OCI-LY1 (cell line): ENCODE measurements at regions not wholly inside any gene's neighbourhood (a gene's known extent, or its start where the extent isn't known, plus 50 kb on each side); places are given as distances from the start of the nearest gene placed in this dataset.

Experiments used
- H2AFZ ChIP-seq: fragments of 200-600 bp; sonication (generic), shearing (Covaris generic); 2 replicates; pipeline ENCODE4 v1.6.0; 2014; ENCODE audit warnings: antibody characterized with exemption, mild to moderate bottlenecking, low read length
- H3F3A ChIP-seq: fragments of 200-600 bp; sonication (generic), shearing (Covaris generic); 2 replicates; pipeline ENCODE4 v1.6.0; 2014; ENCODE audit warnings: mild to moderate bottlenecking, antibody characterized with exemption, low read length, moderate library complexity; ENCODE audit not compliant: insufficient read depth
- H3K27ac ChIP-seq: fragments of 200-600 bp; sonication (generic); 2 replicates; pipeline ENCODE4 v1.5.1; 2014; ENCODE audit warnings: low read length, mixed run types, mild to moderate bottlenecking, low read depth; ENCODE audit not compliant: poor library complexity, severe bottlenecking
- H3K27me3 ChIP-seq: fragments of 200-600 bp; sonication (generic); 2 replicates; pipeline ENCODE4 v1.6.0; 2014; ENCODE audit warnings: antibody characterized with exemption, mild to moderate bottlenecking, low read length, moderate library complexity; ENCODE audit not compliant: insufficient read depth
- H3K36me3 ChIP-seq: fragments of 200-600 bp; sonication (generic); 2 replicates; pipeline ENCODE4 v1.6.1; 2014; ENCODE audit warnings: mild to moderate bottlenecking, antibody characterized with exemption, low read length, moderate library complexity, mixed read lengths; ENCODE audit not compliant: insufficient read depth
- H3K4me1 ChIP-seq: fragments of 200-600 bp; sonication (generic); 2 replicates; pipeline ENCODE4 v1.5.1; 2014; ENCODE audit warnings: mild to moderate bottlenecking, low read length, moderate library complexity; ENCODE audit not compliant: insufficient read depth, severe bottlenecking
- H3K4me2 ChIP-seq: fragments of 200-600 bp; sonication (generic), shearing (Covaris generic); 2 replicates; pipeline ENCODE4 v1.6.1; 2014; ENCODE audit warnings: low read length
- H3K4me3 ChIP-seq: fragments of 200-600 bp; sonication (generic); 2 replicates; pipeline ENCODE4 v1.5.1; 2014; ENCODE audit warnings: low read length, low read depth, mild to moderate bottlenecking, mixed read lengths; ENCODE audit not compliant: poor library complexity, severe bottlenecking
- H3K79me2 ChIP-seq: fragments of 200-600 bp; shearing (Covaris generic); 2 replicates; pipeline ENCODE4 v1.6.1; 2016; ENCODE audit warnings: mixed run types, low read length, mixed read lengths; ENCODE audit not compliant: insufficient read depth
- H3K9ac ChIP-seq: fragments of 200-600 bp; sonication (generic), shearing (Covaris generic); 2 replicates; pipeline ENCODE4 v1.6.1; 2014; ENCODE audit warnings: mild to moderate bottlenecking, low read length, mixed read lengths
- H3K9me2 ChIP-seq: fragments of 200-600 bp; sonication (generic), shearing (Covaris generic); 2 replicates; pipeline ENCODE4 v1.6.1; 2014; ENCODE audit warnings: low read depth, mild to moderate bottlenecking, low read length, mixed read lengths
- H3K9me3 ChIP-seq: fragments of 200-600 bp; shearing (Covaris generic); 2 replicates; pipeline ENCODE4 v1.6.1; 2014; ENCODE audit warnings: low read length, mixed read lengths
- H4K20me1 ChIP-seq: fragments of 200-600 bp; sonication (generic), shearing (Covaris generic); 2 replicates; pipeline ENCODE4 v1.6.0; 2016; ENCODE audit warnings: mild to moderate bottlenecking, low read length; ENCODE audit not compliant: insufficient read depth
- CTCF ChIP-seq: fragments of 200-600 bp; sonication (generic), shearing (Covaris generic); IDR thresholded peaks from 2 replicates; pipeline ENCODE4 v1.5.1; 2017; ENCODE audit warnings: mild to moderate bottlenecking, antibody characterized with exemption, low read length, moderate library complexity, mixed read lengths
- EZH2 ChIP-seq: fragments of 200-600 bp; sonication (generic), shearing (Covaris generic); IDR thresholded peaks from 2 replicates; pipeline ENCODE4 v1.8.0; 2017; ENCODE audit warnings: borderline replicate concordance, mixed run types, mild to moderate bottlenecking, antibody characterized with exemption, low read length, moderate library complexity, mixed read lengths

- Histone ChIP-seq H3K9me2 (no peaks in the 10 kb centered on the region), H2AFZ (no peak overlapping the region), H3K79me2 (no peaks in the 10 kb centered on the region), H3F3A (no peaks in the 10 kb centered on the region), H4K20me1 (no peaks in the 10 kb centered on the region), H3K4me3 (no peak overlapping the region), H3K27ac (no peak overlapping the region), H3K4me1 (no peaks in the 10 kb centered on the region), H3K27me3 (no peaks in the 10 kb centered on the region), H3K9ac (no peak overlapping the region), H3K36me3 (no peaks in the 10 kb centered on the region), H3K9me3 (no peaks in the 10 kb centered on the region), H3K4me2 (no peak overlapping the region)
- TF ChIP-seq EZH2 (no peak), CTCF (no peak)
Measured at GRCh38 chr20:9918348-9918747, 79.5 kb upstream of the PAK5 start.

DNA sequence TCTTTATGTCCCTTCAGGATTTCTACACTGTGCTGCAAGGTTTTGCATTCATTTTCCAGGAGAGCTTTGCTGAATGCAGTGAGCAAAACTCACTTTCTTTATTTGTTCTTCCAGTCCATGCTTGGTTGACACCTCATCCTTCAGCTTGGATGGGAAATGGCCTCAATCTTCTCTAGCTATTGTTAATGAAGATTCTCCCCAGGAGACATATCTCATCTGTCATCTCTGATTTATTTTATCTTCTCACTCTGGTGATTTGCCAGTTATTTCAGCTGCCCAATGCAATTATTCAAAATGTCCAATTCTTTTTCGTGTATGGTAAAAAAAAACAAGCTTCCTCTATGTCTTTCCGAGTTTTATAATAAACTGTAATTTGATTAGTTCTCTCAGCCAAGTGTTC is 77.9 kb upstream of the PAK5 start:
- Histone ChIP-seq H3K9ac (no peak overlapping the region), H3F3A (no peaks in the 10 kb centered on the region), H3K4me3 (no peak overlapping the region), H3K4me1 (no peaks in the 10 kb centered on the region), H3K36me3 (no peaks in the 10 kb centered on the region), H3K27me3 (no peaks in the 10 kb centered on the region), H3K27ac (no peak overlapping the region), H4K20me1 (no peaks in the 10 kb centered on the region), H3K79me2 (no peaks in the 10 kb centered on the region), H3K9me2 (no peaks in the 10 kb centered on the region), H3K9me3 (no peaks in the 10 kb centered on the region), H3K4me2 (no peak overlapping the region), H2AFZ (no peak overlapping the region)
- TF ChIP-seq CTCF (no peak), EZH2 (no peak)

DNA sequence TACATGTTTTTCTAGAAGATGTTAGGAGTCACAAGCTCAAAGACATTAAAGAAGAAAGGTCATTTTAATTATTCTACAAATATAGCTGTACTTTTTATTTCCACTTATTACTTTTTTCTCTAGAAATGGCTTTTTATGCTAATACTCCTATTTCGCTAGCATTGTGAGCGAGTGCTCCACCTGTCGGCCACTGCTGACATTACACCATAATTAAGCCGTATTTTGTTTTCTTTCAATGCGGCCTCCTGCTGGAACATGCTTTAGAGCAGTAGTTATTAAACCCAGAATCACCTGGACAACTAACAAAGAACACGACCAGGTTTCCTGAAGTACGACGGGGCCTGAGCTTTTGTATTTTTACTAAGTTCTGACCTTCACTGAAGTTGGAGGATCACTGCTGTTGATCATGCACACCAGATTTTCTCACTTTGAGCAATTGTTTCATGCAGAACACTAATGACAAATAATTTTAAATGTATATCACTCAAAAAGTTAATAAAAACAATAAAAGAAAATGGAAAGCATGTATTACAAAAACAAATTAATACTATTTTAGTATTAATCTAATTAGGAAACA is 74.1 kb upstream of the PAK5 start:
- no peaks in the 10 kb centered on the region for H4K20me1 ChIP-seq
- H3K9me2 ChIP-seq: no peaks in the 10 kb centered on the region
- H3K27ac ChIP-seq: no peak overlapping the region
- no peaks in the 10 kb centered on the region for H3K4me1 ChIP-seq
- no peak for TF ChIP-seq EZH2
- TF ChIP-seq CTCF: peak; percentile 80
- H3K4me3 ChIP-seq: no peak overlapping the region
- H3F3A ChIP-seq: no peaks in the 10 kb centered on the region
- H2AFZ ChIP-seq: no peak overlapping the region
- H3K9me3 ChIP-seq: no peaks in the 10 kb centered on the region
- no peak overlapping the region for H3K4me2 ChIP-seq
- H3K36me3 ChIP-seq: no peaks in the 10 kb centered on the region
- no peaks in the 10 kb centered on the region for H3K79me2 ChIP-seq
- H3K27me3 ChIP-seq: no peaks in the 10 kb centered on the region
- no peak overlapping the region for H3K9ac ChIP-seq
